HEK293 (cell line): ENCODE measurements at regions not wholly inside any gene's neighbourhood (a gene's known extent, or its start where the extent isn't known, plus 50 kb on each side); places are given as distances from the start of the nearest gene placed in this dataset.

Source experiments
- CTCF ChIA-PET: fragments of 350-600 bp; formaldehyde crosslinking; extraction: SDS; loops from one replicate; lab custom pipeline; 2021; ENCODE audit warnings: antibody characterized with exemption; lab: Yijun Ruan, JAX
- POLR2A ChIA-PET: fragments of 300-600 bp; formaldehyde crosslinking; extraction: SDS; loops from one replicate; lab custom pipeline; 2020; ENCODE audit warnings: antibody characterized with exemption, inconsistent platforms; lab: Yijun Ruan, JAX
- H3K27ac ChIP-seq: fragments of 200-500 bp; sonication (Bioruptor generic); 2 replicates; pipeline ENCODE4 v1.5.1; 2014; ENCODE audit warnings: low read depth, low read length, control low read depth, inconsistent platforms; ENCODE audit errors: extremely low read depth
- H3K36me3 ChIP-seq, 2 experiments: fragments of 200-500 bp in 1 of 2; sonication (Bioruptor generic) in 1 of 2; 1 replicate in 1 of 2; 2 replicates in 1 of 2; pipeline ENCODE4 v1.5.1; 2014 to 2017; ENCODE audit warnings: inconsistent platforms in 2 of 2, low read length in 2 of 2; ENCODE audit not compliant: control insufficient read depth in 2 of 2, insufficient read depth in 1 of 2
- H3K4me1 ChIP-seq: fragments of 200-500 bp; sonication (Bioruptor generic); 2 replicates; pipeline ENCODE4 v1.5.1; 2014; ENCODE audit warnings: mild to moderate bottlenecking, low read length, inconsistent platforms; ENCODE audit not compliant: control insufficient read depth, insufficient read depth
- H3K4me3 ChIP-seq: 2 replicates; pipeline ENCODE4 v1.5.1; 2011; ENCODE audit warnings: low read depth, mild to moderate bottlenecking, control low read depth, low read length, moderate library complexity
- H3K9me3 ChIP-seq: fragments of 200-500 bp; sonication (Bioruptor generic); 2 replicates; pipeline ENCODE4 v1.5.1; 2014; ENCODE audit warnings: low read depth, low read length, inconsistent platforms; ENCODE audit not compliant: control insufficient read depth, insufficient read depth
- GLIS2 ChIP-seq: fragments of 450-650 bp; formaldehyde crosslinking; IDR thresholded peaks from 2 replicates; pipeline ENCODE4 v1.5.1; 2016; ENCODE audit warnings: missing biosample characterization, missing genetic modification characterization
- KLF7 ChIP-seq: fragments of 450-650 bp; formaldehyde crosslinking; IDR thresholded peaks from 2 replicates; pipeline ENCODE4 v1.5.1; 2016; ENCODE audit warnings: missing biosample characterization, missing genetic modification characterization, borderline replicate concordance
- OVOL3 ChIP-seq: fragments of 450-650 bp; formaldehyde crosslinking; IDR thresholded peaks from 2 replicates; pipeline ENCODE4 v1.5.1; 2016; ENCODE audit warnings: missing biosample characterization, missing genetic modification characterization
- REPIN1 ChIP-seq: fragments of 450-650 bp; formaldehyde crosslinking; IDR thresholded peaks from 2 replicates; pipeline ENCODE4 v1.5.1; 2017; ENCODE audit warnings: missing biosample characterization, missing genetic modification characterization, low read depth
- TCF7L2 ChIP-seq: IDR thresholded peaks from 2 replicates; pipeline ENCODE4 v1.6.1; 2011; ENCODE audit warnings: low read depth, mild to moderate bottlenecking, inconsistent platforms, low read length, moderate library complexity, borderline replicate concordance
- WT1 ChIP-seq: fragments of 450-650 bp; formaldehyde crosslinking; IDR thresholded peaks from 2 replicates; pipeline ENCODE4 v1.5.1; 2016; ENCODE audit warnings: missing biosample characterization, missing genetic modification characterization
- ZNF530 ChIP-seq: fragments of 450-650 bp; formaldehyde crosslinking; IDR thresholded peaks from 2 replicates; pipeline ENCODE4 v1.5.1; 2016; ENCODE audit warnings: low read depth, missing biosample characterization, missing genetic modification characterization
- ZNF561 ChIP-seq: fragments of 450-650 bp; IDR thresholded peaks from 2 replicates; pipeline ENCODE4 v1.5.1; 2018; ENCODE audit warnings: missing biosample characterization, missing genetic modification characterization, borderline replicate concordance
- ZNF585B ChIP-seq: fragments of 450-650 bp; formaldehyde crosslinking; IDR thresholded peaks from 2 replicates; pipeline ENCODE4 v1.5.1; 2016; ENCODE audit warnings: missing biosample characterization, missing genetic modification characterization
- ZNF658 ChIP-seq: fragments of 450-650 bp; formaldehyde crosslinking; IDR thresholded peaks from 2 replicates; pipeline ENCODE4; 2016; ENCODE audit warnings: missing biosample characterization, missing genetic modification characterization
- ZNF792 ChIP-seq: fragments of 450-650 bp; formaldehyde crosslinking; IDR thresholded peaks from 2 replicates; pipeline ENCODE4 v1.5.1; 2016; ENCODE audit warnings: missing biosample characterization, missing genetic modification characterization
- ZNF843 ChIP-seq: fragments of 450-650 bp; formaldehyde crosslinking; IDR thresholded peaks from 2 replicates; pipeline ENCODE4 v1.5.1; 2016; ENCODE audit warnings: missing biosample characterization, missing genetic modification characterization
- TF ChIP-seq, protein P1 (sequence below): fragments of 450-650 bp; formaldehyde crosslinking; IDR thresholded peaks from 2 replicates; pipeline ENCODE4 v1.5.1; 2016; ENCODE audit warnings: missing biosample characterization, missing genetic modification characterization
- TF ChIP-seq, protein P2 (sequence below): fragments of 450-650 bp; formaldehyde crosslinking; IDR thresholded peaks from 2 replicates; pipeline ENCODE4 v1.5.1; 2016; ENCODE audit warnings: missing biosample characterization, missing genetic modification characterization, low read depth
- TF ChIP-seq, protein P3 (sequence below): fragments of 450-650 bp; formaldehyde crosslinking; IDR thresholded peaks from 2 replicates; pipeline ENCODE4 v1.5.1; 2017; ENCODE audit warnings: missing biosample characterization, missing genetic modification characterization
- TF ChIP-seq, protein P4 (sequence below): fragments of 450-650 bp; formaldehyde crosslinking; IDR thresholded peaks from 2 replicates; pipeline ENCODE4 v1.5.1; 2017; ENCODE audit warnings: missing biosample characterization, missing genetic modification characterization
- TF ChIP-seq, protein P5 (sequence below): fragments of 450-650 bp; formaldehyde crosslinking; IDR thresholded peaks from 2 replicates; pipeline ENCODE4 v1.5.1; 2016; ENCODE audit warnings: missing biosample characterization, missing genetic modification characterization

DNA sequence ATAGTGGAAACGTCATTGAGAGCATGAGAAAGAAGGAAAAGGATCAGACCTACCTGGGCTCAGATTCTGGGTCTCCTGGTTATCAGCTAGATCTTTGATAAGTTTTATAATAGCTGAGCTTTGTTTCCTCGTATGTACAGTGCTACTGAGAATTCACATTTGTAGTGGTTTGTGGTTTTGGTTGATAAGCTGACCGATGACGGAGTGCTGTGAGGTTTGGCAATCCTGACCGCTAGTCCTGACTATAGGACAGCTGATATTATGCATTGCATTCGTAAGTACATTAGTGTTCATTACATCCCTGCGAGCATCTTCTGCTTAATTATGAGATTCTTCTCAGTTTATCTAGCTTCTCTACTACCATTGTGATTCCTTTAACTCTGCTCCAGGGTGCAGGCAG lies 190.7 kb upstream of the SLC27A6 start:
- TF ChIP-seq, protein P1, sequence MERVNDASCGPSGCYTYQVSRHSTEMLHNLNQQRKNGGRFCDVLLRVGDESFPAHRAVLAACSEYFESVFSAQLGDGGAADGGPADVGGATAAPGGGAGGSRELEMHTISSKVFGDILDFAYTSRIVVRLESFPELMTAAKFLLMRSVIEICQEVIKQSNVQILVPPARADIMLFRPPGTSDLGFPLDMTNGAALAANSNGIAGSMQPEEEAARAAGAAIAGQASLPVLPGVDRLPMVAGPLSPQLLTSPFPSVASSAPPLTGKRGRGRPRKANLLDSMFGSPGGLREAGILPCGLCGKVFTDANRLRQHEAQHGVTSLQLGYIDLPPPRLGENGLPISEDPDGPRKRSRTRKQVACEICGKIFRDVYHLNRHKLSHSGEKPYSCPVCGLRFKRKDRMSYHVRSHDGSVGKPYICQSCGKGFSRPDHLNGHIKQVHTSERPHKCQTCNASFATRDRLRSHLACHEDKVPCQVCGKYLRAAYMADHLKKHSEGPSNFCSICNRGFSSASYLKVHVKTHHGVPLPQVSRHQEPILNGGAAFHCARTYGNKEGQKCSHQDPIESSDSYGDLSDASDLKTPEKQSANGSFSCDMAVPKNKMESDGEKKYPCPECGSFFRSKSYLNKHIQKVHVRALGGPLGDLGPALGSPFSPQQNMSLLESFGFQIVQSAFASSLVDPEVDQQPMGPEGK (tag by site-specific recombination) = no peak
- TF ChIP-seq ZNF658 (tag by site-specific recombination) (no peak), KLF7 (tag by site-specific recombination) (no peak), WT1 (tag by site-specific recombination) (no peak), ZNF585B (no peak), ZNF561 (tag by site-specific recombination) (no peak), ZNF530 (tag by site-specific recombination) (no peak), ZNF843 (tag by site-specific recombination) (no peak), ZNF792 (tag by site-specific recombination) (no peak), GLIS2 (tag by site-specific recombination) (no peak), OVOL3 (tag by site-specific recombination) (no peak), TCF7L2 (no peak), REPIN1 (tag by site-specific recombination) (no peak)
- TF ChIP-seq, protein P2, sequence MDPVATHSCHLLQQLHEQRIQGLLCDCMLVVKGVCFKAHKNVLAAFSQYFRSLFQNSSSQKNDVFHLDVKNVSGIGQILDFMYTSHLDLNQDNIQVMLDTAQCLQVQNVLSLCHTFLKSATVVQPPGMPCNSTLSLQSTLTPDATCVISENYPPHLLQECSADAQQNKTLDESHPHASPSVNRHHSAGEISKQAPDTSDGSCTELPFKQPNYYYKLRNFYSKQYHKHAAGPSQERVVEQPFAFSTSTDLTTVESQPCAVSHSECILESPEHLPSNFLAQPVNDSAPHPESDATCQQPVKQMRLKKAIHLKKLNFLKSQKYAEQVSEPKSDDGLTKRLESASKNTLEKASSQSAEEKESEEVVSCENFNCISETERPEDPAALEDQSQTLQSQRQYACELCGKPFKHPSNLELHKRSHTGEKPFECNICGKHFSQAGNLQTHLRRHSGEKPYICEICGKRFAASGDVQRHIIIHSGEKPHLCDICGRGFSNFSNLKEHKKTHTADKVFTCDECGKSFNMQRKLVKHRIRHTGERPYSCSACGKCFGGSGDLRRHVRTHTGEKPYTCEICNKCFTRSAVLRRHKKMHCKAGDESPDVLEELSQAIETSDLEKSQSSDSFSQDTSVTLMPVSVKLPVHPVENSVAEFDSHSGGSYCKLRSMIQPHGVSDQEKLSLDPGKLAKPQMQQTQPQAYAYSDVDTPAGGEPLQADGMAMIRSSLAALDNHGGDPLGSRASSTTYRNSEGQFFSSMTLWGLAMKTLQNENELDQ (tag by site-specific recombination) = no peak
- TF ChIP-seq, protein P3, sequence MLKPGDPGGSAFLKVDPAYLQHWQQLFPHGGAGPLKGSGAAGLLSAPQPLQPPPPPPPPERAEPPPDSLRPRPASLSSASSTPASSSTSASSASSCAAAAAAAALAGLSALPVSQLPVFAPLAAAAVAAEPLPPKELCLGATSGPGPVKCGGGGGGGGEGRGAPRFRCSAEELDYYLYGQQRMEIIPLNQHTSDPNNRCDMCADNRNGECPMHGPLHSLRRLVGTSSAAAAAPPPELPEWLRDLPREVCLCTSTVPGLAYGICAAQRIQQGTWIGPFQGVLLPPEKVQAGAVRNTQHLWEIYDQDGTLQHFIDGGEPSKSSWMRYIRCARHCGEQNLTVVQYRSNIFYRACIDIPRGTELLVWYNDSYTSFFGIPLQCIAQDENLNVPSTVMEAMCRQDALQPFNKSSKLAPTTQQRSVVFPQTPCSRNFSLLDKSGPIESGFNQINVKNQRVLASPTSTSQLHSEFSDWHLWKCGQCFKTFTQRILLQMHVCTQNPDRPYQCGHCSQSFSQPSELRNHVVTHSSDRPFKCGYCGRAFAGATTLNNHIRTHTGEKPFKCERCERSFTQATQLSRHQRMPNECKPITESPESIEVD (tag by site-specific recombination) = no peak
- TF ChIP-seq, protein P4, sequence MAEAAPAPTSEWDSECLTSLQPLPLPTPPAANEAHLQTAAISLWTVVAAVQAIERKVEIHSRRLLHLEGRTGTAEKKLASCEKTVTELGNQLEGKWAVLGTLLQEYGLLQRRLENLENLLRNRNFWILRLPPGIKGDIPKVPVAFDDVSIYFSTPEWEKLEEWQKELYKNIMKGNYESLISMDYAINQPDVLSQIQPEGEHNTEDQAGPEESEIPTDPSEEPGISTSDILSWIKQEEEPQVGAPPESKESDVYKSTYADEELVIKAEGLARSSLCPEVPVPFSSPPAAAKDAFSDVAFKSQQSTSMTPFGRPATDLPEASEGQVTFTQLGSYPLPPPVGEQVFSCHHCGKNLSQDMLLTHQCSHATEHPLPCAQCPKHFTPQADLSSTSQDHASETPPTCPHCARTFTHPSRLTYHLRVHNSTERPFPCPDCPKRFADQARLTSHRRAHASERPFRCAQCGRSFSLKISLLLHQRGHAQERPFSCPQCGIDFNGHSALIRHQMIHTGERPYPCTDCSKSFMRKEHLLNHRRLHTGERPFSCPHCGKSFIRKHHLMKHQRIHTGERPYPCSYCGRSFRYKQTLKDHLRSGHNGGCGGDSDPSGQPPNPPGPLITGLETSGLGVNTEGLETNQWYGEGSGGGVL (tag by site-specific recombination) = no peak
- TF ChIP-seq, protein P5, sequence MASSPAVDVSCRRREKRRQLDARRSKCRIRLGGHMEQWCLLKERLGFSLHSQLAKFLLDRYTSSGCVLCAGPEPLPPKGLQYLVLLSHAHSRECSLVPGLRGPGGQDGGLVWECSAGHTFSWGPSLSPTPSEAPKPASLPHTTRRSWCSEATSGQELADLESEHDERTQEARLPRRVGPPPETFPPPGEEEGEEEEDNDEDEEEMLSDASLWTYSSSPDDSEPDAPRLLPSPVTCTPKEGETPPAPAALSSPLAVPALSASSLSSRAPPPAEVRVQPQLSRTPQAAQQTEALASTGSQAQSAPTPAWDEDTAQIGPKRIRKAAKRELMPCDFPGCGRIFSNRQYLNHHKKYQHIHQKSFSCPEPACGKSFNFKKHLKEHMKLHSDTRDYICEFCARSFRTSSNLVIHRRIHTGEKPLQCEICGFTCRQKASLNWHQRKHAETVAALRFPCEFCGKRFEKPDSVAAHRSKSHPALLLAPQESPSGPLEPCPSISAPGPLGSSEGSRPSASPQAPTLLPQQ = no peak
- ChIA-PET POLR2A (no interaction called here), CTCF (interaction anchor here (0.6 to 1.2 kb wide), 2 partner anchors 69 to 280 kb away, joined by 3 to 6 read pairs; no protein-coding TSS in a partner anchor)
- Histone ChIP-seq H3K27ac (no peak overlapping the region), H3K36me3 (no peaks in the 10 kb centered on the region), H3K4me3 (no peak overlapping the region), H3K4me1 (0 out of 2 replicates have a peak, but pooled peaks cover 3% of the 10 kb centered on the region), H3K9me3 (no peaks in the 10 kb centered on the region)
